ENCODE measurements at regions not wholly inside any gene's neighbourhood (a gene's known extent, or its start where the extent isn't known, plus 50 kb on each side); places are given as distances from the start of the nearest gene placed in this dataset.

DNA sequence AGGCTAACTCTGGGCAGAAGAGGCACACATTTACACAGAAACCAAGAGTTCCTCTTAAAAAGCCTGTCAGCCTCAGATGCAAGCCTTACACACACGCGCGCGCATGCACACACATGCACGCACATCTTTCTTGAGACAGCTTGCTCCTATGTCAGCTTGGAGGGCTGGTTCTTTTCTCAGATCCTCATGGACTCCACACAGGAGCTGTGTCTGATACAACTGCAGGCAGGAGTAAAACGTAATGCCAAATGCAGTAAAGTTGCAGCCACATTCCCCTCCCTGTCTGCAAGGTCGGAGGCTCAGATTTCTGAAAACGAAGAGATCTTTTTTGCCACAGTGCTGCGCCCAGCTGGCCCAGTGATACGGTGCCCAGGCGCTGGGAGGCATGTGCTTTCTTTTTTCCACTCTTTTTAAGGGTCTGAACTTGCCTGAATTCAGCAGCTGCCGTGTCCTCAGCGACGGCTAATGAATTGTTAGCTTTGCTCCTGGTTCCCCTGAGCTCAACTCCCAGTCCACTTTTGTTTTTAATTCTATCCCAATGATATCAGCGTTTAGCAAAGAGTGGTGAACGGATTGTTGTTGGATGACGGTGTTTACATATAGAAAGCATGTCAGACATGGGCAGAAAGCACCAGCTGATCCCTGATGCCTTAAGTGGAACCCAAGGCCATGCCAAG, 72.9 kb upstream of the FOXN3 start:
- Histone ChIP-seq H3K27me3 (ENCODE audit: low read length) (no peaks in the 10 kb centered on the region), H3K4me3 (ENCODE audit: insufficient read depth, low read length, poor library complexity, severe bottlenecking) (no peak overlapping the region), H3K36me3 (ENCODE audit: low read length) (no peaks in the 10 kb centered on the region), H3K79me2 (ENCODE audit: insufficient read depth, low read length) (no peaks in the 10 kb centered on the region), H3F3A (ENCODE audit: insufficient read depth) (no peaks in the 10 kb centered on the region), H3K4me2 (ENCODE audit: low read depth, low read length, poor library complexity, severe bottlenecking) (no peak overlapping the region), H3K27ac (ENCODE audit: low read depth, low read length) (no peak overlapping the region), H4K20me1 (ENCODE audit: low read depth, low read length) (no peaks in the 10 kb centered on the region), H3K9me2 (replicated peaks; ENCODE audit: insufficient read depth, low read length) (no peaks in the 10 kb centered on the region), H3K9me3 (ENCODE audit: insufficient read depth, low read length) (no peaks in the 10 kb centered on the region), H3K9ac (ENCODE audit: low read length) (no peak overlapping the region), H2AFZ (ENCODE audit: low read depth, low read length, severe bottlenecking) (no peak overlapping the region)
- no peak for TF ChIP-seq EZH2phosphoT487 (conservative IDR thresholded peaks at IDR 0.05; ENCODE audit: low read length)
- no peak for TF ChIP-seq CTCF (IDR thresholded peaks at IDR 0.05; ENCODE audit: insufficient read depth, low read length, poor library complexity, severe bottlenecking)

DNA sequence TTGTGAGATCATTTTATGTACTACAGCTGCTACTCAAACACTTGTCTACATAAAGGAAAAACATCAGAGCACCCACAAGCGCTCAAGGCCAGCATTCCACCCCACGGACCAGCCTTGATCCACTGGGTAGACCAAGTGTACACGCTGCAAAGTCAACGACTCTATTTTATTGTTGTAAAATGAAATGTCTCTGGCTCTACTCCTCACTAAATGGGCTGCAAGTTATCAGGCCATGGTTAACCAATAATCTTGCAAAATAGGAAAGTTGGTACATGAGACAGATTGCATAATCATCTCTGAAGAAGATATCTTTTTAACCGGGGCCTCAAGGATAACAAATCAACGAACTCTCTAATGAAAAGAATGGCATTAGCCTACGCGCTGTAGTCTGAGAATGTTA, 69.9 kb upstream of the FOXN3 start:
- no peak overlapping the region for H3K27ac ChIP-seq (ENCODE audit: low read depth, low read length)
- H2AFZ ChIP-seq (ENCODE audit: low read depth, low read length, severe bottlenecking) = no peak overlapping the region
- no peak overlapping the region for H3K4me3 ChIP-seq (ENCODE audit: insufficient read depth, low read length, poor library complexity, severe bottlenecking)
- H3K79me2 ChIP-seq (ENCODE audit: insufficient read depth, low read length) = no peaks in the 10 kb centered on the region
- no peak overlapping the region for H3K9ac ChIP-seq (ENCODE audit: low read length)
- no peaks in the 10 kb centered on the region for H3K36me3 ChIP-seq (ENCODE audit: low read length)
- H3F3A ChIP-seq (ENCODE audit: insufficient read depth) = no peaks in the 10 kb centered on the region
- no peaks in the 10 kb centered on the region for H3K9me2 ChIP-seq (replicated peaks; ENCODE audit: insufficient read depth, low read length)
- no peaks in the 10 kb centered on the region for H3K27me3 ChIP-seq (ENCODE audit: low read length)
- TF ChIP-seq CTCF (IDR thresholded peaks at IDR 0.05; ENCODE audit: insufficient read depth, low read length, poor library complexity, severe bottlenecking) (no peak), EZH2phosphoT487 (conservative IDR thresholded peaks at IDR 0.05; ENCODE audit: low read length) (no peak)
- no peak overlapping the region for H3K4me2 ChIP-seq (ENCODE audit: low read depth, low read length, poor library complexity, severe bottlenecking)
- H3K9me3 ChIP-seq (ENCODE audit: insufficient read depth, low read length) = no peaks in the 10 kb centered on the region
- H4K20me1 ChIP-seq (ENCODE audit: low read depth, low read length) = no peaks in the 10 kb centered on the region

GRCh38 chr14:89486505-89486904, 69.5 kb upstream of the FOXN3 start:
- Histone ChIP-seq H3K4me3 (ENCODE audit: insufficient read depth, low read length, poor library complexity, severe bottlenecking) (no peak overlapping the region), H3K27me3 (ENCODE audit: low read length) (no peaks in the 10 kb centered on the region), H3K79me2 (ENCODE audit: insufficient read depth, low read length) (no peaks in the 10 kb centered on the region), H3K36me3 (ENCODE audit: low read length) (no peaks in the 10 kb centered on the region), H3K27ac (ENCODE audit: low read depth, low read length) (no peak overlapping the region), H3K4me2 (ENCODE audit: low read depth, low read length, poor library complexity, severe bottlenecking) (no peak overlapping the region), H3K9me2 (replicated peaks; ENCODE audit: insufficient read depth, low read length) (no peaks in the 10 kb centered on the region), H4K20me1 (ENCODE audit: low read depth, low read length) (no peaks in the 10 kb centered on the region), H2AFZ (ENCODE audit: low read depth, low read length, severe bottlenecking) (no peak overlapping the region), H3K9me3 (ENCODE audit: insufficient read depth, low read length) (no peaks in the 10 kb centered on the region), H3F3A (ENCODE audit: insufficient read depth) (no peaks in the 10 kb centered on the region), H3K9ac (ENCODE audit: low read length) (no peak overlapping the region)
- TF ChIP-seq EZH2phosphoT487 (conservative IDR thresholded peaks at IDR 0.05; ENCODE audit: low read length) (no peak), CTCF (IDR thresholded peaks at IDR 0.05; ENCODE audit: insufficient read depth, low read length, poor library complexity, severe bottlenecking) (no peak)

Data from SU-DHL-6 (cell line).